DND-41 (cell line): ENCODE measurements at regions not wholly inside any gene's neighbourhood (a gene's known extent, or its start where the extent isn't known, plus 50 kb on each side); places are given as distances from the start of the nearest gene placed in this dataset.

Experiments
- CTCF ChIP-seq: IDR thresholded peaks from 2 replicates; pipeline ENCODE4 v1.5.1; 2012; ENCODE audit warnings: borderline replicate concordance, low read length, moderate library complexity, mild to moderate bottlenecking; ENCODE audit not compliant: poor library complexity, severe bottlenecking; ENCODE audit errors: extremely low read depth
- EZH2 ChIP-seq: IDR thresholded peaks from 3 replicates; pipeline ENCODE4 v1.6.1; 2012; ENCODE audit warnings: borderline replicate concordance, low read depth, mild to moderate bottlenecking, moderate library complexity, low read length, inconsistent platforms; ENCODE audit not compliant: severe bottlenecking

GRCh38 chr5:7087719-7088297 is 308.1 kb upstream of the ADCY2 start:
- TF ChIP-seq CTCF (no peak), EZH2 (no peak)
